HuH-7 (cell line): ENCODE measurements at regions not wholly inside any gene's neighbourhood (a gene's known extent, or its start where the extent isn't known, plus 50 kb on each side); places are given as distances from the start of the nearest gene placed in this dataset.
"Not testable (repeated sequence)": the region's sequence is repeated elsewhere in the genome, so short reads cannot be mapped to it uniquely, and the experiment has no call there.

Experiments used
- DNase-seq: peaks from one replicate; pipeline ENCODE4 v3.0.0; 2011; ENCODE audit warnings: low spot score

- no peak for DNase-seq
Measured at GRCh38 chr1:235059221-235059620, 69.4 kb downstream of the TOMM20 start.

DNA sequence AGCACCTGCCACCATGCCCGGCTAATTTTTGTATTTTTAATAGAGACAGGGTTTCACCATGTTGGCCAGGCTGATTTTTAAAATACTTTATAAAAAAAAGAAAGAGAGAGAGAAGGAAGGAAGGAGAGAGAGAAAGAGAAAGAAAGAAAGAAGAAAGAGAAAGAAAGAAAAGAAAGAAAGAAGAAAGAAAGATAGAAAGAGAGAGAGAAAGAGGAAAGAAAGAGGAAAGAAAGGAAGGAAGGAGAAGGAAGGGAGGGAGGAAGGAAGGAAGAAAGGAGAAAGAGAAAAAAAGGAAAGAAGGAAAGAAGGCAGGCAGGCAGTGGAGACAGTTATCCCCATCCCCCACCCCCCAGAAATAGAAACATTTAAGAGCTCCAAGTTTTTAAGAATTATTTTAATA, 69.9 kb downstream of the TOMM20 start:
- no peak for DNase-seq

GRCh38 chr1:235057385-235058306, 71.0 kb downstream of the TOMM20 start:
- DNase-seq = no peak

DNA sequence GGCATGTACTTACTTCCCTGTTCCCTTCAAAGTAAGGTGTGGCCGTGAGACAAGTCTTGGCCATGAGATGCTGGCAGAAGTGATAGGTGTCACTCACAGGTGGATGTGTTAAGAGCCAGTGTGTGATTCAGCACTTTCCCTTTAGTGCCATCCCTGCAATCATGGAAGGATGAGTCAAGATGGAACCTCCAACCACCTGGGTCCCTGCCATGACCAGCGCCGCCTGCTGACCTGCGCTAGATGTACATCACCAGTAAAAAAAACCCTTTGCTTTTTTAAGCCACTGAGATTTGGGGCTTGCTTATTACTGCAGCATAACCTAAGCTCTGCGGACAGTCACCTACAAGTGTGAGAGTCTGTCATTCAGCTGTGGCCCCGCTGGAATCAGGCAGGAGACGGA, 71.7 kb downstream of the TOMM20 start:
- DNase-seq = no peak

GRCh38 chr1:235054936-235055335, 73.7 kb downstream of the TOMM20 start:
- DNase-seq = no peak

GRCh38 chr1:235054466-235054865, 74.2 kb downstream of the TOMM20 start:
- DNase-seq = no peak

DNA sequence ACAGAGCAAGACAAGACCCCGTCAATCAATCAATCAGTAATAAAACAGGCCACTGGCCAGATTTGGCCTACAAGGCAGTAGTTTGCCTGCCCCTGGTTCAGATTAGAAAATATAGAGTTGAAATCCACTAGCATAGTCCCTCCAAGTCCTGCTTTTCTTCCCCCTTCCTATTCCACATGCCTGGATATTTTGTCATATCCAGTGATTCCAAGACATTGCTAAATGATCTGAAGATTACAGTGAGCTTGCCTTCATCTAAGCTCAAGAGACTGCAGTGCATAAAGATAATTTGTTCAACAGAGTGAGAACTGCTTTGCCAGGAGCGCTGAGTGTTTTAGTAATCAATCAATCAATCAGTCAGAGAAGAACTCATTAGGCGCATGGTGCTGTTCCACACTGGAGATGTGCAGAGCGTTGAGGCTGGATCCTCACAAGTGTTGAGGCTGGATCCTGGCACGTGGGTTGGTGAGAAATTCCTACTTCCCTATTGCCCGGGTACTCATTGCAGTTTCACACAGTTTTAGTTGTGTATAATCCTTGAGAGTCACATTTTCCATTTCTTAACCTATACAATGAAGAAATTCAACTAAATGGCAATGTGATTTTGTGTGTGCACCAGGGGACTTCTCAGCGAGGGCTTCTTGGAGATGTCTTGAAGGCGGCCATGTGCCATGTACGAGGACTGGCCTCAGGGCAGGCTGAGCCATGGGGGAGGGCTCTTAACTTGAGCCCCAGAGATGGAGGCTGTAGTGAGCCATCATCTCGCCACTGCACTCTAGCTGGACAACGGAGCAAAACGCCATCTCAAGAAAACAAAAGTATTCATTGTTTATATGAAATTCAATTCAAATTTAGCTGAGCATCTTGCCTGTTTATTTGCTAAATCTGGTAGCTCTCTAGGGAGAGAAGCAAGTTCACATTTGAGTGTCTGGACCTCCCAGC, 76.3 kb downstream of the TOMM20 start:
- DNase-seq = no peak

DNA sequence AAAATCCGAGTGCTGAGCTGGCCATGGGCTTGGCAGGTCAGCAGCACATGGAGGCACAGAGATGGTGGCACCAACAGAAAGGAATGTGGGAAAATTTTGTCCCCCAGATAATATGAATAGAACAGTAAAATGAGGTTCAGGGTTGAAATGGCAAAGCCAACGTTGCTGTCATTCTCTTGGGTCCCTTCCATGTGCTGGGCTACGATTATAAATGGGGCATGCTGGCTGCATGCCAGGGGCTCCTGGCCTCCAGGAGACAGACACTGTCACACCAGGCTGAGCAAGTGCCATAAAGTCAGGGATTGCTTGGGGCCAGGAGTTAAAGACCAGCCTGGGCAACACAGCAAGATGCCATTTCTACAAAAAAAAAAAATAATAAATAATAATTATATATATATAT, 77.1 kb downstream of the TOMM20 start:
- DNase-seq = no peak

DNA sequence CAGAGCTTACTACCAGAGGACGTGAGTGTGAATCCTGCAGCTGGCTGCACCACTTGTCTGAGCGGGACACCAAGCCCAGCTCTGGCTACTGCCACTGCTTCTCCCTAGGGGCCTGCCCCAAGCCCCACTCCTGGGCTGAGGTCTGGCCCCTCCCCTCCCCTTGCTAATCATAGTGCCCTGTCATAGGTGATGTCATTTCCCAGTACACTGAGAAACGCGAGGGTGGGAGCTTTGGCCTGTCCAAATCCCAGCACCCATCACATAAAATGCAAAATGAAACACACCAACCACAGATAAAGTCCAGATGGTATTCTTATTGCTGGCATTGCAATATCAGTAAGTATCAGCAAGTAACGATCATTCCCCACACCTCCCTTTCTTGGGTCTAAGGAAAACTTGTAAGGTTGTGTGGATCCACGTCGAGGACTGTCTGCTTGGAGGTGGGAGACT, 77.7 kb downstream of the TOMM20 start:
- no peak for DNase-seq

- DNase-seq = not testable (repeated sequence)
Measured at GRCh38 chr1:235049716-235050378, 78.8 kb downstream of the TOMM20 start.

GRCh38 chr1:235049217-235049616, 79.4 kb downstream of the TOMM20 start:
- no peak for DNase-seq

- no peak for DNase-seq
Measured at GRCh38 chr1:235047331-235047871, 81.2 kb downstream of the TOMM20 start.

GRCh38 chr1:235045921-235046601, 82.6 kb downstream of the TOMM20 start:
- DNase-seq = no peak

- no peak for DNase-seq
Measured at GRCh38 chr1:235045034-235045690, 83.5 kb downstream of the TOMM20 start.

GRCh38 chr1:235043234-235043633, 85.4 kb downstream of the TOMM20 start:
- DNase-seq = no peak

- no peak for DNase-seq
Measured at GRCh38 chr1:235038701-235039100, 89.9 kb downstream of the TOMM20 start.

DNA sequence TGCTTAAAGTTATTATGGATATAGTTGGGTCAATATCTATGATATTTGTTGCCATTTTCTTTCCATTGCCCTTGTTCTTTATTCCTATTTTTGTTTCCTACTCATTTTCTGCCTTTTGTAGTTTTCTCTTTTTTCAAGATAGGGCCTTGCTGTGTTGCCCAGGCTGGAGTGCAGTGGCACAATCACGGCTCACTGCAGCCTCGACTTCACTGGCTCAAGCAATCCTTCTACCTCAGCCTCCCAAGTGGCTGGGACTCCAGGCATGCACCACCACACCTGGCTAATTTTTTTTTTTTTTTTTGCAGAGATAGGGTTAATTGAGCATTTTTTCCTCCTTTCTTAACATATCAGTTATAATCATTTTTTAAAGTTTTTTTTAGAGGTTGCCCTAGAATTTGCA, 92.7 kb downstream of the TOMM20 start:
- DNase-seq = no peak

DNA sequence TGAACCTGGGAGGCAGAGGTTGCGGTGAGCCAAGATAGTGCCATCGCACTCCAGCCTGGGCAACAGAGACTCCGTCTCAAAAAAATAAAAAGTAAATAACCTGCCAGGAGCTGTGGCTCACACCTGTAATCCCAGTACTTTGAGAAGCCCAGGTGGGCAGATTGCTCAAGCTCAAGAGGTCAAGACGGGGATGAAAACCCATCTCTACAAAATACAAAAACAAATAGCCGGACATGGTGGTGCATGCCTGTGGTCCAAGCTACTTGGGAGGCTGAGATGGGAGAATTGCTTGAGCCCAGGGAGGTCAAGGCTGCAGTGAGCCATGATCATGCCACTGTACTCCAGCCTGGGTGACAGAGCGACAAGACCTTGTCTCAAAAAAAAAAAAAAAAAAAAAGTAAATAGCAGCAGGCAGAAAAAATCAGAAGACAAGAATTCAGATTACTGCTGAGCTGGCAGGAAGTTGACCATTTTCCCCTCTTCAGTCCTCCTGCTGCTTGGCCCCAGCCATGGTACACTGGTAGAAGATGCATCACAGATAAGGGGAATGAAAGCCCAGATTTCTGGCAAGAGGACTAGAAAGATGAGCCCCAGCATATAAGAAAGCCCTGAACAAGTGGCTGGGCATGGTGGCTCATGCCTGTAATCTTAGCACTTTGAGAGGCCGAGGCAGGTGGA, 97.6 kb downstream of the TOMM20 start:
- no peak for DNase-seq

DNA sequence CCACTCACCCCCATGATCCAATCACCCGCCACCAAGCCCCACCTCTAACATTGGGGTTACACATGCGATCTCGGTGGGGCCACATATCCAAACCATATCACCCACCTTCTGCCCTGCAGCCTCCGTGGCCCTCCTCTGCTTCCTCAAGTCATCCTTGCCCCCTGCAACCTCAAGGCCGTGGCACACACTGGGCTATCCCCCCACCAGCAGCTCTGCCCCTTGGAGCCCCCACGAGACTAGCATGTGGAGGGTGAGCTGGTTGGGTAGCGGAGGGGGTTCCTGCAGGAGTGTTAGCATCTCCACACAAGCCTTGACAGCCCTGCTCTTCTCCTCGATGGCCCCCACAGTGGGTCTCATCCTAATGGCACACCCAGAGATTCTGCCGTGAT, 100.8 kb downstream of the TOMM20 start:
- DNase-seq = no peak
